A673 (cell line): ENCODE measurements at regions not wholly inside any gene's neighbourhood (a gene's known extent, or its start where the extent isn't known, plus 50 kb on each side); places are given as distances from the start of the nearest gene placed in this dataset.

Experiments used
- BruUV-seq: library from RNA; stranded (reverse); fragments of 400-500 nt; replicated peaks from 2 replicates; lab custom pipeline; 2021; lab: Mats Ljungman, UMichigan
- CTCF ChIA-PET: fragments of 300-600 bp; sonication (Branson Sonifier 250); formaldehyde crosslinking; loops from one replicate; lab custom pipeline; 2022; ENCODE audit warnings: antibody characterized with exemption; lab: Charles Lee
- POLR2A ChIA-PET: fragments of 300-600 bp; sonication (Branson Sonifier 250); formaldehyde crosslinking; loops from one replicate; lab custom pipeline; 2022; ENCODE audit warnings: antibody characterized with exemption; ENCODE audit not compliant: low non-redundant PET; lab: Charles Lee
- DNase-seq: peaks from one replicate; pipeline ENCODE4 v3.0.0-alpha.2; 2015; ENCODE audit warnings: low spot score
- H3K27ac ChIP-seq: fragments of 200-600 bp; sonication (generic); 2 replicates; pipeline ENCODE4 v1.5.1; 2016; ENCODE audit warnings: mixed run types, low read depth, mild to moderate bottlenecking, mixed read lengths, antibody characterized with exemption, low read length; ENCODE audit not compliant: poor library complexity, severe bottlenecking
- H3K27me3 ChIP-seq: fragments of 200-600 bp; sonication (generic); replicated peaks from 2 replicates; pipeline ENCODE4 v1.6.1; 2017; ENCODE audit warnings: mixed run types, low read depth, mild to moderate bottlenecking, mixed read lengths, antibody characterized with exemption, low read length; ENCODE audit not compliant: insufficient read depth, poor library complexity
- H3K36me3 ChIP-seq: fragments of 200-600 bp; sonication (generic); 2 replicates; pipeline ENCODE4 v1.6.1; 2016; ENCODE audit warnings: mixed run types, mild to moderate bottlenecking, mixed read lengths, antibody characterized with exemption, low read length; ENCODE audit not compliant: insufficient read depth, poor library complexity, severe bottlenecking
- H3K4me1 ChIP-seq: fragments of 200-600 bp; sonication (generic); 2 replicates; pipeline ENCODE4 v1.6.1; 2017; ENCODE audit warnings: mixed run types, mild to moderate bottlenecking, mixed read lengths, antibody characterized with exemption, low read length; ENCODE audit not compliant: insufficient read depth, poor library complexity, severe bottlenecking
- H3K4me3 ChIP-seq: fragments of 200-600 bp; sonication (generic); 2 replicates; pipeline ENCODE4 v1.5.1; 2016; ENCODE audit warnings: low read depth, mixed run types, mild to moderate bottlenecking, mixed read lengths, low read length; ENCODE audit not compliant: poor library complexity, severe bottlenecking
- H3K9me3 ChIP-seq: fragments of 200-600 bp; sonication (generic); 2 replicates; pipeline ENCODE4 v1.6.1; 2016; ENCODE audit warnings: mixed run types, low read depth, mild to moderate bottlenecking, mixed read lengths, antibody characterized with exemption, low read length; ENCODE audit not compliant: poor library complexity, severe bottlenecking
- CTCF ChIP-seq: fragments of 300-800, 200-600 bp; sonication (generic); conservative IDR thresholded peaks from 2 replicates; pipeline ENCODE4 v1.5.1; 2017; ENCODE audit warnings: low read depth, mild to moderate bottlenecking, antibody characterized with exemption, low read length, moderate library complexity, mixed read lengths
- EZH2 ChIP-seq: fragments of 200-600 bp; sonication (generic); IDR thresholded peaks from 2 replicates; pipeline ENCODE4 v1.6.1; 2017; ENCODE audit warnings: borderline replicate concordance, low read depth, mild to moderate bottlenecking, mixed read lengths, antibody characterized with exemption, low read length; ENCODE audit not compliant: poor library complexity, severe bottlenecking
- intact Hi-C: fragments of 100-400 bp; cut with micrococcal nuclease; formaldehyde crosslinking; loops from one replicate; pipeline ENCODE4 v1.10.0; 2022; ENCODE audit not compliant: unreplicated experiment

DNA sequence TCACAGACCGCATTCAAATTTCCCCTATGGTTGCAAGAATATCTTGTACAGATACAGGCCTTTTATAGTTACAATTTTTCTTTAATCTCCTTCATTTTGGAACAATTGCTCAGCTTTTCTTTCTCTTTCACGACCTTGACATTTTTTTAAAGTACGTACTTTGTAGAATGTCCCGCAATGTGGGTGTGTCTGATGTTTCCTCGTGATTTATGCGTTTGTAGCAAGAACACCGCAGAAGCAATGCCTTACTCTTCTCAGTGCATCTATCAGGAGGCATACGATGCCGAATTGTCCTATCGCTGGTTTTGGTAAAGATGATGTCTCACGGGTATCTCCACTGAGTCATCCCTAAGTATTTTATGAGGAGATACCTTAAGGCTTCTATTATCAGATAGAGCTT lies 76.9 kb upstream of the RALGPS2 start:
- Histone ChIP-seq H3K27me3 (no peaks in the 10 kb centered on the region), H3K9me3 (no peaks in the 10 kb centered on the region), H3K36me3 (no peaks in the 10 kb centered on the region), H3K4me1 (no peaks in the 10 kb centered on the region), H3K27ac (no peak overlapping the region), H3K4me3 (no peak overlapping the region)
- TF ChIP-seq CTCF (no peak), EZH2 (no peak)
- no TSS peak for BruUV-seq
- ChIA-PET POLR2A (no interaction called here), CTCF (no interaction called here)
- no peak for DNase-seq
- intact Hi-C loops = no loop called here

DNA sequence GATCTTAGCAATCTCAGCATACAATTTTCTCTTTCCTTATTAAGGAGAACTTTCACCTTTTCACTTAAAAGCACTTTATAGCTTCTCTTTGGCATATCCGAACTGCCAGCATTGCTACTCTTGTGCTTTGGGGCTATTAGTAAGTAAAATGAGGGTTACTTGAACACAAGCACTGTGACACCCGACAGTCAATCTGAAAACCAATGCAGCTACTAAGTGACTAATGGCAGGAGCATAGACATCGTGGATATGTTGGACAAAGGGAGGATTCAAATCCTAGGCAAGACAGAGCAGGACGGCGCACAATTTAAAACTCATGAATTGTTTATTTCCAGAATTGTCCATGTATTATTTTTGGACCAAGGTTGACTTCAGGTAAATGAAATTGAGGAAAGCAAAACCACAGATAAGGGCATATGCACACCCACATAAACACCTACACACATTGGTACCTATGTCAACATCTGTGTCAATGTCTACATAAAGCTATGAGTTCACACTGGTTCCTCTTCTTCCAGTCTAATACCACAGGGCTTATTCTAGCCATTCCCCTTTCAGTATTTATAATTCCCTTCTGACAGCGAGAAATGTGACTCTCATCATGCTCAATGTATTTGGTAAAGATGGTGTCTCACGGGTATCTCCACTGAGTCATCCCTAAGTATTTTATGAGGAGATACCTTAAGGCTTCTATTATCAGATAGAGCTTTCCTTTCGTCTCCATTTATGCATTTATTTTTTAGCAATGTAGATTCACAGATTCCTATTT lies 75.3 kb upstream of the RALGPS2 start:
- H3K36me3 ChIP-seq = no peaks in the 10 kb centered on the region
- POLR2A ChIA-PET = no interaction called here
- BruUV-seq = no TSS peak
- H3K9me3 ChIP-seq = no peaks in the 10 kb centered on the region
- no peaks in the 10 kb centered on the region for H3K4me1 ChIP-seq
- no peaks in the 10 kb centered on the region for H3K27me3 ChIP-seq
- CTCF ChIA-PET = no interaction called here
- DNase-seq = no peak
- no peak overlapping the region for H3K27ac ChIP-seq
- intact Hi-C loops = no loop called here
- H3K4me3 ChIP-seq = no peak overlapping the region
- TF ChIP-seq EZH2 (no peak), CTCF (no peak)

DNA sequence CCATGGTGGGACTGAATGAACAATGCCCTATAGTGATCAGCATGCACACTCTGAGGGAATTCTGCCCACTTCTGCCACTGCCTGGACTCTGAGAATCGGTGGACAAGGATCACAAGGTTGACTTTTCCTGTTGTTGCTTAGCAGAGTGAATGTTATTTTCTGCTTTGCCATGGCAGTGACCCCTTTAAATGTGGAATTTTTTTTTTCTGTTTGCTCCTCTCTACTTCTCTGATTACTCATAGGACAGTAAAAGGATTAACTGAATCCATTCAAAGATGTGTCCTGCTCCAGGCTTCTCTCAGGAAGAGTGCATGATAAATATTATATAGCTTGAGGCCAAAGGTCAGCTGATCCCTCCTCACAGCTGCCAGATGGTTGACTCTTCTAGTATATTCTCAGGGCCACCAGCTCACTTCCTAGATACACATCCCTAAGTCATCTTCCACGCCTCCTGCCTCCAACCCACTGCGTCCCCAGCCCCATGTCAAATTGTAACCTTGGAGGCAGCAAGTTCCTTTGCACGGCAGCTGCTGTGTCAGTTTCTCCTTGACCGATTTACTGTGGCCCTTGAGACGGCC lies 74.0 kb upstream of the RALGPS2 start:
- BruUV-seq = no TSS peak
- intact Hi-C loops = no loop called here
- no peak overlapping the region for H3K27ac ChIP-seq

More for the DNA sequence above, 74.0 kb upstream of the RALGPS2 start:
- Histone ChIP-seq H3K4me1 (no peaks in the 10 kb centered on the region), H3K36me3 (no peaks in the 10 kb centered on the region), H3K9me3 (no peaks in the 10 kb centered on the region), H3K27me3 (no peaks in the 10 kb centered on the region), H3K4me3 (no peak overlapping the region)
- ChIA-PET CTCF (no interaction called here), POLR2A (no interaction called here)
- no peak for DNase-seq
- no peak for TF ChIP-seq EZH2
- no peak for TF ChIP-seq CTCF
